K562 (cell line): ENCODE measurements at regions not wholly inside any gene's neighbourhood (a gene's known extent, or its start where the extent isn't known, plus 50 kb on each side); places are given as distances from the start of the nearest gene placed in this dataset.

Experiments used
- CEBPB ChIP-seq: fragments of 450-650 bp; IDR thresholded peaks from 2 replicates; pipeline ENCODE4 v1.6.1; 2016; ENCODE audit warnings: missing genetic modification characterization, missing compliant biosample characterization
- RAD51 ChIP-seq: fragments of 450-650 bp; IDR thresholded peaks from 2 replicates; pipeline ENCODE4 v1.7.1; 2016; ENCODE audit warnings: low read depth, mild to moderate bottlenecking, borderline replicate concordance
- RBM22 ChIP-seq: fragments of 200-400 bp; formaldehyde crosslinking; IDR thresholded peaks from 2 replicates; pipeline ENCODE4 v1.6.1; 2018; ENCODE audit warnings: low read length, low read depth; ENCODE audit not compliant: poor library complexity, severe bottlenecking
- TBP ChIP-seq: optimal IDR thresholded peaks from 2 replicates; pipeline ENCODE3; 2011; ENCODE audit warnings: low read depth, low read length, improper control_type of control experiment
- TGIF2 ChIP-seq: sonication (generic); formaldehyde crosslinking; IDR thresholded peaks from 2 replicates; pipeline ENCODE4 v1.8.1; 2022; ENCODE audit warnings: mild to moderate bottlenecking, missing genetic modification reagents, moderate library complexity
- ZNF143 ChIP-seq: sonication (generic); formaldehyde crosslinking; IDR thresholded peaks from 2 replicates; pipeline ENCODE4 v1.9.0; 2022; ENCODE audit warnings: mild to moderate bottlenecking, missing genetic modification reagents
- ZNF217 ChIP-seq: sonication (generic); formaldehyde crosslinking; IDR thresholded peaks from 2 replicates; pipeline ENCODE4 v1.8.0; 2022; ENCODE audit warnings: mild to moderate bottlenecking, missing genetic modification reagents
- TF ChIP-seq, protein P1 (sequence below), 3 experiments: IDR thresholded peaks in 2 of 3; conservative IDR thresholded peaks in 1 of 3; 2 replicates each; pipeline ENCODE4 v1.5.1; 2011 to 2012; ENCODE audit warnings: low read length in 3 of 3, mild to moderate bottlenecking in 3 of 3, control low read depth in 2 of 3, improper control_type of control experiment in 1 of 3, inconsistent platforms in 1 of 3, low read depth in 1 of 3, mixed read lengths in 1 of 3, moderate library complexity in 1 of 3; ENCODE audit not compliant: insufficient read depth in 2 of 3

- no peak for TF ChIP-seq ZNF217
- no peak for TF ChIP-seq RBM22
- TF ChIP-seq, protein P1, sequence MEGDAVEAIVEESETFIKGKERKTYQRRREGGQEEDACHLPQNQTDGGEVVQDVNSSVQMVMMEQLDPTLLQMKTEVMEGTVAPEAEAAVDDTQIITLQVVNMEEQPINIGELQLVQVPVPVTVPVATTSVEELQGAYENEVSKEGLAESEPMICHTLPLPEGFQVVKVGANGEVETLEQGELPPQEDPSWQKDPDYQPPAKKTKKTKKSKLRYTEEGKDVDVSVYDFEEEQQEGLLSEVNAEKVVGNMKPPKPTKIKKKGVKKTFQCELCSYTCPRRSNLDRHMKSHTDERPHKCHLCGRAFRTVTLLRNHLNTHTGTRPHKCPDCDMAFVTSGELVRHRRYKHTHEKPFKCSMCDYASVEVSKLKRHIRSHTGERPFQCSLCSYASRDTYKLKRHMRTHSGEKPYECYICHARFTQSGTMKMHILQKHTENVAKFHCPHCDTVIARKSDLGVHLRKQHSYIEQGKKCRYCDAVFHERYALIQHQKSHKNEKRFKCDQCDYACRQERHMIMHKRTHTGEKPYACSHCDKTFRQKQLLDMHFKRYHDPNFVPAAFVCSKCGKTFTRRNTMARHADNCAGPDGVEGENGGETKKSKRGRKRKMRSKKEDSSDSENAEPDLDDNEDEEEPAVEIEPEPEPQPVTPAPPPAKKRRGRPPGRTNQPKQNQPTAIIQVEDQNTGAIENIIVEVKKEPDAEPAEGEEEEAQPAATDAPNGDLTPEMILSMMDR (IDR thresholded peaks at IDR 0.05 in 2 of 3, conservative IDR thresholded peaks at IDR 0.05 in 1 of 3; ENCODE audit: insufficient read depth in 2 of 3, low read depth in 1 of 3, low read length in 3 of 3), result no peak
- no peak for TF ChIP-seq RAD51
- TF ChIP-seq TBP, result no peak
- TF ChIP-seq TGIF2 (CRISPR knock-in tag), result no peak
- no peak for TF ChIP-seq CEBPB
- no peak for TF ChIP-seq ZNF143 (CRISPR knock-in tag)
These were observed 823.4 kb upstream of the ZEB2 start for GRCh38 chr2:145343287-145343686.
